Suppressor macrophage treated with lipopolysaccharide for 1 hour (primary cell): ENCODE measurements at regions not wholly inside any gene's neighbourhood (a gene's known extent, or its start where the extent isn't known, plus 50 kb on each side); places are given as distances from the start of the nearest gene placed in this dataset.
"Not testable (repeated sequence)": the region's sequence is repeated elsewhere in the genome, so short reads cannot be mapped to it uniquely, and the experiment has no call there.

Source experiments
- DNase-seq, 3 donors: peaks; one replicate each; pipeline ENCODE4 v3.0.0-alpha.2; 2020 to 2022

- no peak for DNase-seq
Measured at GRCh38 chr22:10741210-10741609, 4786.8 kb upstream of the OR11H1 start.

DNA sequence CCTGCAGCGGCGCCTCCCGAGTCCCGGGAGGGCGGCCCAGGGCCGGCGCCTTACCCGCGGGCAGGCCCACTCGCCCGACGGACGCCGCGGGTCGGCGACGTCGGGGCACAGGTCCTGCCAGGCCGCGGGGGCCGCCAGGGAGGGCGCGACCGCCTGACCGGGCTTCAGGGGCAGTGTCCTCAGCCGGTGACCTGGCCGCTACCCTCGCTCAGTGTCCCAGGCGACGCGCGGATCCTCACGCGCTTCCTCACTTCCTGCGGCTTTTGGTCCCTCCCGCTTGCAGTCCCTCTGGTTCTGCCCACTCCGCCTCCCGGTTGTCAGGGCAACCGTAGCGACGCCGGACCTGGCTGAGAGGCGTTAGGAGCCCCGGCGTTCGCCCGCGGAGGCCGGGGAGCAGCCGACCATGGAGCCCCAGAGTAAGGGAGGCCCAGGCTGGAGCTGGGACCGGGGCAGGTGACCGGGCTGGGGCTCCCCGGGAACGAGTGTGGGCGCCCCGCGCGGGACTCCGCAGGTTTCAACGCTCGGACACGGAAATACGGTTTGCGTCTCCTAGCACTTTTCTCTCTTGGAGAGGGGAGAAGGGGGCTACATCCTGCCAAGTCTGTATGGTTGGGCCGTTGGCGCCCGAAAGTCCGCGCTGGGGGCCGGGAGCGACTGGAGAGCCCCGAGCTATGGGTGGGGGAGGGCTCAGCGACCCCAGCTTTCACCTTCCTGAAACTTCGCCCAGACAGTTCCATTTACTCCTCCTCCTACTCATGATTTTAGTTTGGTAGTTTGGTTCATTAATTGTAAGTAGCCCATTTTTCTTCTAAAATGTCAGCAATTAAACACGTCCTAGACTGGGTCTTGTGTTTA, 4786.0 kb upstream of the OR11H1 start:
- not testable (repeated sequence) for DNase-seq

DNA sequence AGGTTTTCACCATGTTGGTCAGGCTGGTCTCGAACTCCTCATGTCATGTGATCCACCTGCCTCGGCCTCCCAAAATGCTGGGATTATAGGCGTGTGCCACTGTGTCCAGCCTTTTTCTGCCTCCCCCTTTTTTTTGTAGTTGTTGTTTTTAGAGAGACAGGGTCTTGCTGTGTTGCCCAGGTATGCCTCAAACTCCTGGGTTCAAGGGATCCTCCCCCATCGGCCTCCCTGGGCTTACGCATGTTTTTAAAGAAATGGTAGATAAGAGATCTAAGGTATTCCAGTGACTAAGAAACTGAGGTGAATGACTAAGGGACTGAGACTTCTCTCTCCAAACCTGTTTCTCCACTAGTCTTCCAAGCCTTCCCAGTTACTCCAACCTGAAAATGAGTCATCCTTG, 4781.6 kb upstream of the OR11H1 start:
- DNase-seq, result not testable (repeated sequence)

GRCh38 chr22:10747227-10747626, 4780.8 kb upstream of the OR11H1 start:
- not testable (repeated sequence) for DNase-seq

GRCh38 chr22:10748751-10749150, 4779.2 kb upstream of the OR11H1 start:
- not testable (repeated sequence) for DNase-seq

GRCh38 chr22:10749423-10749822, 4778.6 kb upstream of the OR11H1 start:
- not testable (repeated sequence) for DNase-seq

DNA sequence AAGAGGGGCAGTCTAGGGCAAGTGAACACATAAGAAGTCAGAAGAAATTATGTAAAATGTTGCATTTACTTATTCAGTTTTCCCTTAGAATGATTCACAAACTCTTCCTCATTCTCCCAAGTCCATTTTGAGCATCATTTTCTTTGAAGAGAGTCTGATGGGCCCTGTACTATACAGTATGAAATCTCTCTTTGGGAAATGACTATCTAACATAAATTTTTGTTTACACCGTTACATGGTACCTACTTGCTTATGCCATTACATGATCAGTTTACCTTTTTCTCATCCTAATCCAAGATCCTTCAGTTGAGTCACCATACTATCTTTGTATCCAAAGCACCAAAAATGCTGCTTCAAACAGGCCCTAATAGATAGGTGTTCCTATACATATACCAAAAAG, 4774.4 kb upstream of the OR11H1 start:
- peak in 1 of 3 donors; percentile 17 for DNase-seq

DNA sequence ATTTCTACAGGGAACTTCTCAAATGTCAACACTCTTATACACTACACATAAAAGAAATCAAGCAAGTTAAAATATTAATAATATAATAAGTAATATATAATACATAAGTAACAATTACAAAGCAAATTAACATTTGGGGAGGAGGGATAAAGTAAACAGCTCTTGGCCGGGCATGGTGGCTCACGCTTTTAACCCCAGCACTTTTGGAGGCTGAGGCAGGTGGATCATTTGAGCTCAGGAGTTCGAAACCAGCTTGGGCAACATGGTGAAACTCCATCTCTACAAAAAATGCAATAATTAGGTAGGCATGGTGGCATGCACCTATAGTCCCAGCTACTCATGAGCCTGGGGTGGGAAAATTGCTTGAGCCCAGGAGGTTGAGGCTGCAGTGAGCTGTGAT, 4772.6 kb upstream of the OR11H1 start:
- not testable (repeated sequence) for DNase-seq

DNA sequence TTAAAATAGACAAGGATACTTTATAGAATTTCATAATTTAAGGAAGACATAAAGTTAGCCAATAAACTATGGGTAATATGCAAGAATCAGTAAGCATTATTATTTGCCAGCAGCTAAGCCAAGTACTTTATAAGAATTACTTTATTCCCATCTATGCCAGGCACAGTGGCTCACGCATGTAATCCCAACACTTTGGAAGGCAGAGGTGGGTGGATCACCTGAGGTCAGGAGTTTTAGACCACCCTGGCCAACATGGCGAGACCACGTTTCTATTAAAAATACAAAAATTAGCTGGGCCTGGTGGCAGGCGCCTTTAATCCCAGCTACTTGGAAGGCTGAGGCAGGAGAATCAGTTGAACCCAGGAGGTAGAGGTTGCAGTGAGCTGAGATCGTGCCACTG, 4767.6 kb upstream of the OR11H1 start:
- not testable (repeated sequence) for DNase-seq

DNA sequence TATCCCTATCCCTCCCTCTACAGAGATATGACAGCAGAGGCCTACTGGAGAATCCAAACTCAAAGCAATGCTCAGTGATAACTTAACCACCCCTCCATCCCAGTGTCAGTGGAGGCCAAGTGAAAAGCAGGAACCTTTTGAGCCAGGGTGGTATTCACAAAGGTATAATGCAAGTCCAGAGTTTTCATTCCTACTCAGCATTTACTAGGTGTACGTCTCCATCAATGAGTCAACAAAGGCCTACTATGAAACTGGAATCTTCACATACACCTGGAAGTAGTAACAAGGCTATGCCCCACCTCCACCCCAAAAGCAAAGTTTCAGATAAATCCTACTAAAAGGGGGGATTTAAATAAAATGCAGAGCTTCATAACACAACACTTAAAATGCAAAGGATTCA, 4761.7 kb upstream of the OR11H1 start:
- not testable (repeated sequence) for DNase-seq

GRCh38 chr22:10768875-10769274, 4759.1 kb upstream of the OR11H1 start:
- DNase-seq, result not testable (repeated sequence)

GRCh38 chr22:10771744-10772143, 4756.2 kb upstream of the OR11H1 start:
- not testable (repeated sequence) for DNase-seq

DNA sequence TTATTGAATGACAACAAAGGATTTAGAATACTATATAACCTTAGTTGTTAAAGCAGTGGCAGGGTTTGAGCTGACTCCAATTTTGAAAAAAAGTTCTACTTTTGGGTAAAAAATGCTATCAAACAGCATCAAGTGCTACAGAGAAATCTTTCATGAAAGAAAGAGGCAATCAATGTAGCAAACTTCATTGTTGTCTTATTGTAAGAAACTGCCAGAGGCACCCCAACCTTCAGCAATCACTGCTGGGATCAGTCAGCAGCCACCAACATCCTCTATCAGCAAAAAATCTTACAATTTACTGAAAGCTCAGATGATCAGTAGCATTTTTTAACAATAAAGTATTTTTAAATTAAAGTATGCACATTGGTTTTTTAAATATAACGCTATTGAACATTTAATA, 4754.7 kb upstream of the OR11H1 start:
- DNase-seq, result not testable (repeated sequence)

GRCh38 chr22:10775601-10776357, 4752.2 kb upstream of the OR11H1 start:
- DNase-seq, result not testable (repeated sequence)

- DNase-seq, result not testable (repeated sequence)
Measured at GRCh38 chr22:10776358-10776729, 4751.6 kb upstream of the OR11H1 start.

DNA sequence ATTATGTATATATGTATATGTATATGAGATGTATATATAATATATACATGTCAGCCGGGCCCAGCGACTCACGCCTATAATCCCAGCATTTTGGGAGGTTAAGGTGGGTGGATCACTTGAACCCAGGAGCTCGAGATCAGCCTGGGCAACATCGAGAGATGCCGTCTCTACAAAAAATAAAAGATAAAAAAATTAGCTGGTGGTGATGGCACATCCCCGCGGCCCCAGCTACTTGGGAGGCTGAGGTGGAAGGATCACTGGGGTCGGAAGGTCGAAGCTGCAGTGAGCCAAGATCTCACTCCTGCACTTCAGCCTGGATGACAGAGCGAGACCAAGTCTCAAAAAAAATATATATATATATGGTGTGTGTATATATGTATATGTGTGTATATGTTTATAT, 4750.3 kb upstream of the OR11H1 start:
- not testable (repeated sequence) for DNase-seq

GRCh38 chr22:10778296-10778814, 4749.6 kb upstream of the OR11H1 start:
- no peak for DNase-seq

DNA sequence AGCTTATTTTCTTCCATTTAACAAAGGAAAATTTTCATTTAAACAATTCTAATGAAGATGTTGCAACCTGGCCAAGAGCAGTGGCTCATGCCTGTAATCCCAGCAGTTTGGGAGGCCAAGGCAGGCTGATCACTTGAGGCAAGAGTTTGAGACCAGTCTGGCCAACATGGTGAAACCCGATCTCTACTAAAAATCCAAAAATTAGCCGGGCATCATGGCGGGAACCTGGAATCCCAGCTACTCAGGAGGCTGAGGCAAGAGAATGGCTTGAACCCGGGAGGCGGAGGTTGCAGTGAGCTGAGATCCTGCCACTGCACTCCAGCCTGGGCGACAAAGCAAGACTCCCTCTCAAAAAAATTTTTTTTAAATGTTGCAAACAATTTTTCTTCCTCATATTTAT, 4748.8 kb upstream of the OR11H1 start:
- DNase-seq, result not testable (repeated sequence)

- DNase-seq, result no peak
Measured at GRCh38 chr22:10780281-10780680, 4747.7 kb upstream of the OR11H1 start.

DNA sequence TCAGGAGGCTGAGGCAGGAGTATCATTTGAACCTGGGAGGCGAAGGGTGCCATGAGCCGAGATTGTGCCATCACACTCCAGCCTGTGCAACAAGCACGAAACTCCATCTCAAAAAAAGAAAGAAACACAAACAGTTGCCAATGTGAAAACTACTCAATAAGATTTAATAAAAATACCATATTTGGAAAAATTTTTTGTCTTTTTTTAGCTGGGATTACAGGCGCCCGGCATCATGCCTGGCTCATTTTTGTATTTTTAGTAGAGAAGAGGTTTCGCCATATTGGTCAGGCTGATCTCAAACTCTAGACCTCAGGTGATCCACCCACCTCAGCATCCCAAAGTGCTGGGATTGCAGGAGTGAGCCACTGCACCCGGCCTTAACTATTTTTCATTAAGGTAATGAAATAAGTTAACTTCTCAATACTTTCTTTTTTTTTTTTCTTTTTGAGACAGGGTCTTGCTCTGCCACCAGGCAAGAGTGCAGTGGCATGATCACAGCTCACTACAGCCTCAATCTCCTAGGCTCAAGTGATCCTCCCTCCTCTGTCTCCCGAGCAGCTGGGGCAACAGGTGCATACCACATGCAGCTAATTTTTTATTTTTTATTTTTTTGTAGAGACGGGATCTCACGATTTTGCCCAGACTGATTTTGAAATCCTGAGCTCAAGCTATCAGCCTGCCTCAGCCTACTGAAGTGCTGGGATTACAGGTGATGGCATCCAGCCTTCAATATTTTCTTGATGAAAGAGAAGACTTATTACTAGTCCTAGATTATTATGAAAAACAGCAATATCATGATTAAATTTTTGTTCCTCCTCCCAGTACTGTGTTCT, 4746.2 kb upstream of the OR11H1 start:
- DNase-seq, result no peak
